Activated B cell treated with CpG ODN at 0.5 μM for 24 hours (primary cell): ENCODE measurements at regions not wholly inside any gene's neighbourhood (a gene's known extent, or its start where the extent isn't known, plus 50 kb on each side); places are given as distances from the start of the nearest gene placed in this dataset.

Experiments used
- ATAC-seq: fragments of 200-7000 bp; cut with Tn5 transposase; one replicate; pipeline ENCODE4 v1.10.0; 2021; ENCODE audit warnings: low read depth, mild to moderate bottlenecking, moderate library complexity
- CTCF ChIA-PET: fragments of 350-600 bp; sonication (Branson Sonifier 250); formaldehyde crosslinking; loops from one replicate; lab custom pipeline; 2021; ENCODE audit warnings: antibody characterized with exemption; lab: Charles Lee
- POLR2A ChIA-PET: fragments of 350-600 bp; sonication (Branson Sonifier 250); formaldehyde crosslinking; loops from one replicate; lab custom pipeline; 2021; ENCODE audit warnings: antibody characterized with exemption; lab: Charles Lee
- DNase-seq: peaks from one replicate; pipeline ENCODE4 v3.0.0; 2022
- H3K27ac Mint-ChIP-seq: one replicate; pipeline ENCODE4 v1.8.0; 2020; ENCODE audit warnings: mixed read lengths
- H3K27me3 Mint-ChIP-seq: one replicate; pipeline ENCODE4 v1.8.0; 2021; ENCODE audit warnings: mixed read lengths
- H3K36me3 Mint-ChIP-seq: one replicate; pipeline ENCODE4 v1.8.0; 2021; ENCODE audit warnings: low read depth, mixed read lengths
- H3K4me1 Mint-ChIP-seq: one replicate; pipeline ENCODE4 v1.8.0; 2021; ENCODE audit warnings: mixed read lengths
- H3K4me3 Mint-ChIP-seq: one replicate; pipeline ENCODE4 v1.8.0; 2020; ENCODE audit warnings: mild to moderate bottlenecking, mixed read lengths
- H3K9me3 Mint-ChIP-seq: one replicate; pipeline ENCODE4 v1.8.0; 2020; ENCODE audit warnings: mixed read lengths
- intact Hi-C: fragments of 100-400 bp; cut with micrococcal nuclease; formaldehyde crosslinking; loops from one replicate; pipeline ENCODE4 v1.15.1; 2024
- TF ChIP-seq, protein P1 (sequence below): fragments of 200-600 bp; IDR thresholded peaks from one replicate; pipeline ENCODE4 v1.8.0; 2022; ENCODE audit warnings: antibody characterized with exemption, mild to moderate bottlenecking

DNA sequence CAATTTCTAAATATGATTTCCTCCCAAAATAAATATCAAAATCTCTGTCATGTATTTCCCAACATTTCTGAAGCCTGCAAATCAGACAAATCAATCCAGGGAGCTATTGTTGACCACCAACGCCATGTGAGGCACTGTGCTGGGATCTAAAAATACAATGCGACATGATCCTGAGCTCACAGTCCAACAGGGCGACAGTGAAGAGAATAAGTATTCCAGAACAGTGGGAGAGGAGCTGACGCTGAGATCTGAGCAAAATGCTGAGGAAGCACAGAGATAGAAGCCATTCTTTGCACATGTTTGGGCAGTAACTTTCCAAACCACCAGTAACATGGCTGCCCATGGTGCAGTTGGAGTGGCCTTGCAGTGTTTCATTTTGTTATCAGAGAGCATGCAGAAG, 412.5 kb downstream of the LRATD1 start:
- Mint-ChIP-seq H3K36me3 (no peaks in the 10 kb centered on the region), H3K4me1 (no peaks in the 10 kb centered on the region), H3K9me3 (no peaks in the 10 kb centered on the region), H3K27ac (no peak overlapping the region), H3K4me3 (no peak overlapping the region), H3K27me3 (peaks cover 5% of the 10 kb centered on the region)
- POLR2A ChIA-PET = no interaction called here
- CTCF ChIA-PET = no interaction called here
- DNase-seq (no peak), ATAC-seq (no peak)
- TF ChIP-seq, protein P1, sequence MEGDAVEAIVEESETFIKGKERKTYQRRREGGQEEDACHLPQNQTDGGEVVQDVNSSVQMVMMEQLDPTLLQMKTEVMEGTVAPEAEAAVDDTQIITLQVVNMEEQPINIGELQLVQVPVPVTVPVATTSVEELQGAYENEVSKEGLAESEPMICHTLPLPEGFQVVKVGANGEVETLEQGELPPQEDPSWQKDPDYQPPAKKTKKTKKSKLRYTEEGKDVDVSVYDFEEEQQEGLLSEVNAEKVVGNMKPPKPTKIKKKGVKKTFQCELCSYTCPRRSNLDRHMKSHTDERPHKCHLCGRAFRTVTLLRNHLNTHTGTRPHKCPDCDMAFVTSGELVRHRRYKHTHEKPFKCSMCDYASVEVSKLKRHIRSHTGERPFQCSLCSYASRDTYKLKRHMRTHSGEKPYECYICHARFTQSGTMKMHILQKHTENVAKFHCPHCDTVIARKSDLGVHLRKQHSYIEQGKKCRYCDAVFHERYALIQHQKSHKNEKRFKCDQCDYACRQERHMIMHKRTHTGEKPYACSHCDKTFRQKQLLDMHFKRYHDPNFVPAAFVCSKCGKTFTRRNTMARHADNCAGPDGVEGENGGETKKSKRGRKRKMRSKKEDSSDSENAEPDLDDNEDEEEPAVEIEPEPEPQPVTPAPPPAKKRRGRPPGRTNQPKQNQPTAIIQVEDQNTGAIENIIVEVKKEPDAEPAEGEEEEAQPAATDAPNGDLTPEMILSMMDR = no peak
- intact Hi-C loops = no loop called here

- no peak for DNase-seq
- H3K36me3 Mint-ChIP-seq = no peaks in the 10 kb centered on the region
- intact Hi-C loops = no loop called here
- no peaks in the 10 kb centered on the region for H3K4me1 Mint-ChIP-seq
- ChIA-PET POLR2A (no interaction called here), CTCF (no interaction called here)
- H3K27ac Mint-ChIP-seq = no peak overlapping the region
- no peak overlapping the region for H3K4me3 Mint-ChIP-seq
- TF ChIP-seq, protein P1 = no peak
- H3K27me3 Mint-ChIP-seq = peaks cover 3% of the 10 kb centered on the region
- no peak for ATAC-seq
- no peaks in the 10 kb centered on the region for H3K9me3 Mint-ChIP-seq
Measured at GRCh38 chr2:15047184-15047583, 414.7 kb downstream of the LRATD1 start.

DNA sequence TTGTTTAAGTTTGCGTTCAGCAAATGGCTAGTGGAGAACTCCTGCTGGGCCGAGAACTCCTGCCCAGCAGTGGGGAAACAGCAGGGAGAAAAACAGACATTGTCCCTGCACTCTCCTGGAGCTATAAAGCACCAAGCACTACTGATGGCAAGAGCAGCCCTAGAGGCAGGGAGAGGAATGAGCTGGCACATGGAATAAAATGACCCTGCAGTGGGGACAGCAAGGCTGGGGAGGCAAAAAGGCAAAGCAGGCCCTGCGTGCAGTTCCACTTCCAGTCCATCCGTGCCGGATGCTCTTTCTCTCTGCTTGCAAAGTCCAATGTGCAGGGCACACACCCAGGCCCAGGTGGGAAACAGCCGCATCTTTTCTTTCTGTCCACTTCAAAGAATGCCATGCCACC, 415.5 kb downstream of the LRATD1 start:
- intact Hi-C loops = no loop called here
- H3K27ac Mint-ChIP-seq = no peak overlapping the region
- DNase-seq (no peak), ATAC-seq (no peak)
- ChIA-PET CTCF (no interaction called here), POLR2A (no interaction called here)
- no peaks in the 10 kb centered on the region for H3K36me3 Mint-ChIP-seq
- no peaks in the 10 kb centered on the region for H3K4me1 Mint-ChIP-seq
- no peak overlapping the region for H3K4me3 Mint-ChIP-seq
- H3K27me3 Mint-ChIP-seq = peaks cover 3% of the 10 kb centered on the region
- TF ChIP-seq, protein P1 = no peak
- H3K9me3 Mint-ChIP-seq = no peaks in the 10 kb centered on the region

DNA sequence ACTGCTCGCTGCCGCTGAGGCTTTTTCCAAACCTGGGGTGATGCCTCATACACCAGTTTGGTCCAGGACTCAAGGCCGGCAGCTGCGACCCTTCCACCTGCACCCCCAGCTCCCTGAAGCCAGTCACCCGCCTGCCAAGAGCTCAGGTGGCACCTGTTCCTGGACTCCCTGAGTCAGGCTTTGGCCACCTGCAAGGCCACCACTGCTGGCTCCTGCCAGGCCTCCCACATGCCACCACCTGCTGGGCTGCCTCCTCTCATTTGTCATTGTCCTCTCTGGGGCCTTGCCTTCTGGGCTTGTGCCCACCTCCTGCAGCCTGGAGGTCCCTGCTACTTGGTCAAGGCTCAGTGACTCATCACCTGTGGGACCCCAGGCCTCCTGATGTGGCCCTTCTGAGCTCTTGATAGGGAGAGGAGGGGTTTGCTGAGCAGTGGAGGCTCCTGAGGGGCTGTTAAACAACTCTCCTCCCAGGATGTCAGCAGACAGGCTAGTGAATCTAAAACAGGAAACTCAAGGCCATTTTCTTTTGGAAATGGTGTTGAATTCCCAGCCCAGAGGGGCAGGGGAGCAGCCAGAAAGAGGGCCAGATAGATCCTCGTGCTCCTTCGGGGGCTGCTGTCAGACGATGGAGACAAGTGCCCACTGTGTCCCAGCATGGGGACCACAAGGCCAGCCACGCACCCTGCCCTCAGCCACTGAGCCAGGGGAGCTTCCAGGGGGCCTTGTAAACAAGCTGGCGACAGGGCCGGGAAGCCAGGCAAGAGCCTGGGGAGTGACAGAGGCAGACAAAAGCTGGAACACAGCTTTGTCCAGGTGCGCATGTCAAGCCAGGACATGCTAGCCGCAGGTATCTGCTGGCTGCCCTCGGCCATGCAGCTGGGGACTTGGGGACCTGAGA, 416.8 kb downstream of the LRATD1 start:
- ChIA-PET CTCF (no interaction called here), POLR2A (no interaction called here)
- TF ChIP-seq, protein P1 = no peak
- DNase-seq (no peak), ATAC-seq (no peak)
- Mint-ChIP-seq H3K27ac (no peak overlapping the region), H3K36me3 (no peaks in the 10 kb centered on the region), H3K9me3 (no peaks in the 10 kb centered on the region), H3K4me1 (no peaks in the 10 kb centered on the region), H3K4me3 (no peak overlapping the region), H3K27me3 (no peaks in the 10 kb centered on the region)
- intact Hi-C loops = no loop called here

GRCh38 chr2:15050483-15050882, 418.0 kb downstream of the LRATD1 start:
- Mint-ChIP-seq H3K9me3 (no peaks in the 10 kb centered on the region), H3K27me3 (no peaks in the 10 kb centered on the region), H3K27ac (no peak overlapping the region), H3K4me1 (no peaks in the 10 kb centered on the region), H3K36me3 (no peaks in the 10 kb centered on the region), H3K4me3 (no peak overlapping the region)
- ATAC-seq (no peak), DNase-seq (no peak)
- intact Hi-C loops = no loop called here
- ChIA-PET CTCF (no interaction called here), POLR2A (no interaction called here)
- TF ChIP-seq, protein P1 = no peak
